Urothelium cell line (cell line): ENCODE measurements at regions not wholly inside any gene's neighbourhood (a gene's known extent, or its start where the extent isn't known, plus 50 kb on each side); places are given as distances from the start of the nearest gene placed in this dataset.
A peak's percentile ranks its signal among the peaks of the same experiment; 100 is the strongest.
"Not testable (repeated sequence)": the region's sequence is repeated elsewhere in the genome, so short reads cannot be mapped to it uniquely, and the experiment has no call there.

Experiments used
- DNase-seq: peaks from one replicate; pipeline ENCODE4 v3.0.0; 2011; ENCODE audit warnings: low spot score, mixed read lengths
- FAIRE-seq: peaks from 2 replicates; lab custom pipeline; 2011; peaks lifted over from hg19 to GRCh38; lab: Jason Lieb, UNC

DNA sequence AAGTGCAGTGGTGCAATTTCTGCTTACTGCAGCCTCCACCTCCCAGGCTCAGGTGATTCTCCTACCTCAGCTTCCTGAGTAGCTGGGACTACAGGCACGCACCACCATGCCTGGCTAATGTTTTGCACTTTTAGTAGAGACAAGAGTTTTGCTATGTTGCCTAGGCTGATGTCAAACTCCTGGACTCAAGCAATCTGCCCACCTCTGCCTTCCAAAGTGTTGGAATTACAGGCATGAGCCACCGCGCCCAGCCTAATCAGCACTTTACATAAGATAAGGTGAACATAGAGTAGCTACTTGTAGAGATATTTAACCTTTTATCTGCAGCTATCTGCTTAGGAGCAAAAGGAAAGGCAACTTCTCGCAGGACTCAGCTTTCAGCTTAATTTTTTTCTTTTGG is 77.5 kb upstream of the RGPD5 start:
- not testable (repeated sequence) for DNase-seq, FAIRE-seq

DNA sequence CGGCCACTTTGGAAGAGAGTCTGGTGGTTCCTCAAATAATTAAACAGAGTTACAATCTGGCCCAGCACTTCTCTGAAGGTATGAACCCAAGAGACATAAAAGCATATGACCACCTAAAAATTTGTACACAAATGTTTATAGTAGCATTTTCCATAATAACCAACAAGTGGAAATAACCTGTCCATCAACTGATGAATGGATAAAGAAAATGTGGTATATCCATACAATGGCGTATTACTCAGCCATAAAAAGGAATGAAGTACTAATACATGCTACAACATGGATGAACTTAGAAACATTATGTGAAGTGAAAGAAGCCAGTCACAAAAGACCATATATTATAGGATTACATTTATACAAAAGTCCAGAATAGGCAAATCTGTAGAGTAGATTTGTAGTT is 76.0 kb upstream of the RGPD5 start:
- no peak for DNase-seq
- no peak for FAIRE-seq

DNA sequence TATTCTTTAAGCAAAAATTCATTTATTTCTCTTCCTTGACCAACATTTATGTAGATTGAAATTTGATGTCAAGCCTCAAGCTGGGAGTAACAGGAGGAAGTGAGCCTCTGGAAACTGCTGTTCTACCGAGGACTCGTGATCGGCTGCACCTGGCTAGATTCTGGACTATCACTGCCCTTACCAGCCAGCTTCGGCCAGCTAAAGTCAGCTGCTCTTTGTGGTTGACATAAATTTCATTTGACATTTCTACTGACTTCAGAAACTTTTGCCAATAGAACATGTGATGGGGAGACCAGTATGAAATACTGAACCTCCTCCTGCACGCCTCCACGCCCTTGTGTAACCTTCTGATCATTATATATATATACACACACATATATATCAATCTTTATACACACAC is 74.2 kb upstream of the RGPD5 start:
- DNase-seq (no peak), FAIRE-seq (no peak)

DNA sequence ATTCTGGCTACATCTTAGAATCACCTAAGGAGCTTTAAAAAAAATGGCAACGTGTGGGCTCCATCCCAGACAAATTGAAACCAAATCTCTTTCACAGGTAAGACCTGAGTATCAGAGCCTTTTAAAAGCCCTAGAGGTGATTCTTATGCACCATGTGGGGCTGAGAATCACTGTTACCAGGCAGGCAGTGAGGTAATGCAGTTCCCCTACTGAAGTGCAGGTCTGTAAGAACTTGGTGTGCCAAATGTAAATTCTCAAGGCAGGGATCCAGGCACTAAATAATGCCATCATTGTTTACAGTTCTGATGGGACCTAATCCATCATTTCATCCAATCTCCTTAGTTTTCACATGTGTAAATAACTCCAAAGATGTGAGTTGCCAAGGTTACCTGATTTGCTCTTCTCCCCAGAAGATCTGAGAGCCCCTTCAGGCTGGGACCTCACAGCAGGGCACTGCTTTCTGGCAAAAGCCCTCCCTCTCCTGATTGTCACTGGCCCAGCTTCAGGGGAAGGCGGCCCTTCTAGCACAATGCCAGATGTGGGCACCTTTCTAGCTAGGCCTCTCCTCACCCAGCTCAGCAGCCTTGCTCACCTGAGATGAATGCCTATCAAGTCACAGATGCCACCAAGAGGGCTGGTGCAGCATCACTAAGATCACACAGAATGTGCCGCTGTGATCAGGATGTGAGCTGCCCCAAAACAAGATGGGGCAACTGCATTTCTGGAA is 73.6 kb upstream of the RGPD5 start:
- no peak for FAIRE-seq
- no peak for DNase-seq

DNA sequence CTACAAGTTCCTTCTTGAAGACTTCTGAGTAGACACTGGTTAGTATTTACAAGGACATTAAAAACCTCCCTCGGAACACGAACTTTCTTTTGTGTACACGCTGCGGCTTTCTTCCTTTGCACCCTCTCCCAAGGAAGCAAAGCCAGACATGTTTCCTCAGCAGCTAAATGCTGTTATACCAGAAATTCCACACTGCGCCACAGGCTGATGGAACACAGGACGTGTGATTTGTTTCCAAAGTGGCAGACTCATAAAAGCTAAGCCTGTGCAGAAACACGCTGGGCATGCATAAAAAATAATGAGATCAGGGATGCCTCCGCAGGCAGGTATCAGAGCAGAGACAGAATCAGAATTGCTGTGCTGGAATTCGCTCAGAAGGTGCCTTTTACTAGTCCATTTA is 73.0 kb upstream of the RGPD5 start:
- FAIRE-seq (no peak), DNase-seq (no peak)

DNA sequence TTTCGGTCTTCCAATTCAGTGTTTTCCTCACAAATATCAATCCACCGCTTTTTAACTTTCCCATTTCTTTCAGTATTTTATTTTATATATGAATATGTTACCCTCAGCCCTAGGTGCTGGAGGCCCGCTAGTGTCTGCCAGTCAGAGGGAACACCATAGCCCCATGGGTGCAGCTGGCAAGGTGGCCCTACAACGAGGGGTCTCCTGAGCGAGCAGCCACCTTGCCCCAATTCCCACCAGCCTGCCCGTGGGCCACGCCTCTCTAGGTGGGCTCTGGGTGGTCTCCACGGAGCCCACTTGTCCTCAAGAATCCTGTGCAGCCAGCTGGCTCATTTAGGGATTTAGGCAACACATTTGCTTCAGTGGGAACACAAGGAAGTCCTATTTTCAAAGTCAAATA is 72.5 kb upstream of the RGPD5 start:
- no peak for FAIRE-seq
- no peak for DNase-seq

DNA sequence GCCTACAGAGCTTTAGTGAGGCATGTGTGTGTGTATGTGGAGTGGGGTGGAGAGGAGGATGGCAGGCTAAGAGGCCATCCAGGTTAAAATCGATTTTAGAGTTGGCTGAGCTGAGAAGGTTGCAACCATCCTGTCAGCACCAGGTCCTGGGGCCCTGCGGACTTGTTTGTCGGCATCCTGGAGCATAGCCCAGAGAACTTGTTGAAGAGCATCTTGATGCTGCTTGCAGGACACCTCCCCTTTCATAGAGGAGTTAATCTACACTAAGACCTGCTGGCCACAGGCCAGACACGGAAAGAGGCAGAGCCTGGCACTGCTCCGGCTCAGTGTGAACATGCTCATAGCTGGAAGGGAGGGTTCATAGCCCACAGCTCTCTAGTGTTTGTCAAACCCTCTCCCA is 72.1 kb upstream of the RGPD5 start:
- FAIRE-seq (no peak), DNase-seq (no peak)

DNA sequence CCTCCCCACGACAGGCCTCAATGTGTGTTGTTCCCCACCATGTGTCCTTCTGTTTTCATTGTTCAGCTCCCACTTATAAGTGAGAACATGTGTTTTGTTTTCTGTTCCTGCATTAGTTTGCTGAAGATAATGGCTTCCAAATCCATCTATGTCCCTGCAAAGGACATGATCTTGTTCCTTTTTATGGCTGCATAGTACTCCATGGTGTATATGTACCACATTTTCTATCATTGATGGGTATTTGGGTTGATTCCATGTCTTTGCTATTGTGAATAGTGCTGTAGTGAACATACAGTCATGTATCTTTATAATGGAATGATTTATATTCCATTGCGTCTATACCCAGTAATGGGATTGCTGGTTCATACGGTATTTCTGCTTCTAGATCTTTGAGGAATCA is 71.5 kb upstream of the RGPD5 start:
- DNase-seq: not testable (repeated sequence)
- peak; percentile 27 for FAIRE-seq

DNA sequence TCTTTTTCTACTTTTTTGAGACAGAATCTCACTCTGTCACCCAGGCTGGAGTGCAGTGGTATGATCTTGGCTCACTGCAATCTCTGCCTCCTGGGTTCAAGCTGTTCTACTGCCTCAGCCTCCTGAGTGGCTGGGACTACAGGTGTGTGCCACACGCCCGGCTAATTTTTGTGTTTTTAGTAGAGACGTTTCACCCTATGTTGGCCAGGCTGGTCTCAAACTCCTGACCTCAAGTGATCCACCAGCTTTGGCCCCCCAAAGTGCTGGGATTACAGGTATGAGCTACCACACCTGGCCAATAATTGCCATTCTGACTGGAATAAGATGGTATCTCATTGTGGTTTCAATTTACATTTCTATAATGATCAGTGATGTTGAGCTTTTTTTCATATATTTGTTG is 71.0 kb upstream of the RGPD5 start:
- not testable (repeated sequence) for DNase-seq, FAIRE-seq

DNA sequence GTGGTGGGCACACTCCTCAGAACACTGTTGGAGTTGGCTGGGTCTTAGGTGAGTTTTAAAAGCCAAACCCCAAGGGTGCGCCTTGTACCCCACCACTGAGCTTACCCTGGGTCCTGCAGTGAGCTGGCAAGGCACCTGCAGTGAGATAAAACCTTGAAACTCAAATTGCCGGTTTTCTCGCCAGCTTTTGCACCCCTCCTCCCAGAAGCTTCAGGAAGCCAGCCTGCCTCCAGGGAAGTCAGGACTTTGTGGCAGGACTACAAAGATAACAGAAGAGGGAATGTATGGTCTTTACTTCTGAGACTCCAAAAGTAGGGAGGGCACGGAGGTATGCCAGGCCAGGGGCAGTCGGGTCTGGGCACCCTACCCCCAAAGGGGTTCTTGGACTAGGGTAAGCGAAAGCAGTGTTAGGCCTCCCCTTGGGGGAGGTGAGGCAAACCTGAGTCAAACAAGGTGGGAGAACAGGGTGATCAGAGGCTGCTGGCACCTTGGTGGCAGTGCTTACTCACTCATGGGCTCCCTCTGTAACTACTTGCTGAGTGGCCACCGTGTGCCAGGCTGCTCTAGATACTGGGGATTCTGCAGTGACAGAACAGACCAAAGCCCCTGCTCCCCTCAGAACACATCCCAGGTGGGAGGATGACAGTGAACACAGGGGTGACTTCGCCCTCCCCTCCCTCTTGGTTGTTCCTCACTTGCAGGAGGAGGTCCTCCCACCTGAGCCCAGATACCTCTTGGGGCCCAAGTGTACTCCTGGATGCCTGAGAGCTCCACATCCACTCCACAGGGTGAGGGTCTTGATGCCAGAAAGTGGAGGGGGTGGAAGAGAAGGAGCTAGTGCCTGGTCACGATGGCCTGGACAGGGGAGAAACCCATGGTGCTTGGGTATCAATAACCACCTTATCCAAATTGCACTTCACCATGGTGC is 69.3 kb upstream of the RGPD5 start:
- FAIRE-seq: no peak
- no peak for DNase-seq

DNA sequence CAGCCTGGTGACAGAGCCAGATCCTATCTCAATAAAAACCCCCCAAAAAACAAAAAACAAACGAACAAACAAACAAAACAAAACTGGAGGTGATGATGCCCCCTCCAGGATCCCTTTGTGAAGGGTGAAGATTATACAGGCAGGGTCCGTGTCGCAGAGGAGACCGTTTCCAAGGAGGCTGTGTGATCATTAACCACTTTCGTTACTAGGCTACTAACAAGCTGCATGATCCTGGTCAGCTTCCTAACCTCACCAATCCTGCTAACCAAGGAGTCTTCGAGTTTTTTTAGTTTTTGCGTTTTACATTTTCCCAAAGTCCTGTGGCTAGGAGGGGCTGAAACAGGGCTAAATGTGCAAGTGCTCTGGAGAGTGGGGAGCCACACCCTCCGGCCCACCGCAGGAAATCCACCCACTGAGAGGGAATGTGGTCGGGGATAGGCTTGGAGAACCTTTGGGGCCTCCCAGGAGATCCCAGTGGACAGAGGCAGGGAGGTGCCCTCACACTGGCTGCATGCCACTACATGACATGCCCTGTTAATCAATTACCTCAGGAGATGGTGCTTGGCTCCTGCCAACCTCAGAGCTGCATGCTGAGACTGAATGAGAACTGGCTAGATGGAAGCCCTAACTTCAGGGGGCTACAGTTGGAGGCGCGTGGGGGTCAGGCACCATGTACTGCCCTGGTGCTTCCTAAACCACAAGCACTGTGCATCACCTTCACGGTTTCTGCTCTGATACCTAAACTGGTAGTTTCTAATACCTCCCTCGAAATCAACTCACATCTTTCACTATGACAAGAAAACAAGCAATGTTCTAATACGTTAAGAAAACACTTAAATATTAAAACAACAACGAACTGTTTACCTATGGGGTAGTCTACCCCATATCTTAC is 67.5 kb upstream of the RGPD5 start:
- no peak for FAIRE-seq
- no peak for DNase-seq

DNA sequence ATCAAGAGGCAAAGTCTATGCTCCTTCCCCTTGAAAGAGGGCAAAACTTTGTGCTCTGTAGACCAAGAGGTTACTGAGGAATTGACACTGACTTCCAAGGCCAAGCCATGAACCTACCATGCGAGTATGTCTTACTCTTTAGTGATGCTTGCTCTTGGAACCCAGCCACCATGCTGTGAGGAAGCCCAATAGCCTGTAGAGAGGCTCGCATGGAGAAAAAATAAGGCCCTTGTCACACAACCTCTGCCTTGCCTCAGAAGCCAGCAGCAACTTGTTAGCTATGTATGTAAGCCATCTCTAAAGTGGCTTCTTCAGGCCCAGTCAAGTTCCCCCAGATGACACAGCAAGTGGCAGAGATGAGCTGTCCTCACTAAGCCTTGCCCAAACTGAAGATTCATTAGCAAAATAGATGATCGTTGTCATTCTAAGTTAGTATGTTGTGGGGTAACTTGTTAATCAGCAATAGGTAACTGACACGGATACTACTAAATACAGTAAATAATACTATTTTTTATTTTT is 66.1 kb upstream of the RGPD5 start:
- DNase-seq: no peak

DNA sequence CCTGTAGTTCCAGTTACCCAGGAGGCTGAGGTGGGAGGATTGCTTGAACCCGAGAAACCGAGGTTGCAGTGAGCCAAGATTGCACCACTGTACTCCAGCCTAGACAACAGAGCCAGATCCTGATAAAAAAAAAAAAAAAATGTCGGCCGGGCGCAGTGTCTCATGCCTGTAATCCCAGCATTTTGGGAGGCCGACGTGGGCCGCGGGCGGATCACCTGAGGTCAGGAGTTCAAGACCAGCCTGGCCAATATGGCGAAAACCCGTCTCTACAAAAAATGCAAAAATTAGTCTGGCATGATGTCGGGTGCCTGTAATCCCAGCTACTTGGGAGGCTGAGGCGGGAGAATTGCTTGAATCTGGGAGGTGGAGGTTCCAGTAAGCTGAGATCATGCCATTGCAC is 60.4 kb upstream of the RGPD5 start:
- not testable (repeated sequence) for DNase-seq, FAIRE-seq

More for the DNA sequence above, 66.1 kb upstream of the RGPD5 start:
- peak; percentile 44 for FAIRE-seq

DNA sequence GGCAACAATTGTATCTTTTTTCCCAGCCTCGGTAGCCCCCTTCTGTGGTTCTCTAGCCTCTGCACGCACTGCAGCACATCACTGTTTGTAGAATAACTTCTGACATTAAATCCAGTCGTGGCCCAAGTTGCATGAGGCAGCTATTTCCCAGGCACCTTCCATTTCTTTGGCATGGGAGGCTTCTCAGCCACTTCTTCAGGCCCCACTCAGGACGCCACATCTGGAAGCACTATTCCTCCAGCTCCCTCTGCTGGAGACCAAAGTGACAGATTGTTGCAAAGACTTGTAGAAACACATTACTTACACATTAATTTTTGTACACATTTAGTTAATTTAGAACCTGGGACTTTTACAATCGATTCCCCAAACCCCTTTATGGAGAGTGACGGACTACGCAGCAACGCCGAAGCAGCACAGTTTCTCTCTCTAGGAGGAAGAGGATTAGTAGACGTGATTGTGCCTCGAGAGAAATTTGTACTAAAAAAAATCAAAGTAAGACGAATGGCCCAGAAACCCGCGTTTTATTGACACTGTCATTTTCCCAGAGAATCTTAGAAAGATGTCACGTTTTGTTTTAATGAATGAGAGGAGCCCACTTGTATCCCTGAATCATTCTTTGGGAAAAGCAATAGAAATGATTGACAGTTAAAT is 57.8 kb upstream of the RGPD5 start:
- DNase-seq: peak; percentile 64
- no peak for FAIRE-seq
